Glutamatergic neuron (in vitro differentiated cells): ENCODE measurements at regions not wholly inside any gene's neighbourhood (a gene's known extent, or its start where the extent isn't known, plus 50 kb on each side); places are given as distances from the start of the nearest gene placed in this dataset.

Source experiments
- DNase-seq: peaks from one replicate; pipeline ENCODE4 v3.0.0; 2022
- H3K27ac Mint-ChIP-seq: one replicate; pipeline ENCODE4 v1.8.0; 2020; ENCODE audit warnings: mild to moderate bottlenecking, mixed read lengths, inconsistent platforms; ENCODE audit not compliant: unreplicated experiment
- H3K27me3 Mint-ChIP-seq: one replicate; pipeline ENCODE4 v1.8.0; 2020; ENCODE audit warnings: mild to moderate bottlenecking, moderate library complexity, mixed read lengths, inconsistent platforms; ENCODE audit not compliant: unreplicated experiment
- H3K36me3 Mint-ChIP-seq: one replicate; pipeline ENCODE4 v1.8.0; 2020; ENCODE audit warnings: mild to moderate bottlenecking, mixed read lengths, inconsistent platforms; ENCODE audit not compliant: unreplicated experiment
- H3K4me1 Mint-ChIP-seq: one replicate; pipeline ENCODE4 v1.8.0; 2020; ENCODE audit warnings: mild to moderate bottlenecking, low read depth, mixed read lengths, inconsistent platforms; ENCODE audit not compliant: unreplicated experiment
- H3K4me3 Mint-ChIP-seq: one replicate; pipeline ENCODE4 v1.8.0; 2020; ENCODE audit warnings: mild to moderate bottlenecking, mixed read lengths, inconsistent platforms; ENCODE audit not compliant: unreplicated experiment
- H3K9me3 Mint-ChIP-seq: one replicate; pipeline ENCODE4 v1.8.0; 2020; ENCODE audit warnings: mild to moderate bottlenecking, moderate library complexity, mixed read lengths, inconsistent platforms; ENCODE audit not compliant: unreplicated experiment
- CTCF ChIP-seq: fragments of 200-600 bp; sonication (generic); IDR thresholded peaks from one replicate; pipeline ENCODE4 v1.5.0; 2021; ENCODE audit not compliant: partially characterized antibody, unreplicated experiment

GRCh38 chr1:83706354-83706938 lies 292.5 kb downstream of the TTLL7 start:
- no peak for TF ChIP-seq CTCF
- no peak overlapping the region for H3K27ac Mint-ChIP-seq
- H3K9me3 Mint-ChIP-seq: peaks cover 2% of the 10 kb centered on the region
- H3K4me3 Mint-ChIP-seq: no peak overlapping the region
- H3K27me3 Mint-ChIP-seq: no peaks in the 10 kb centered on the region
- DNase-seq: no peak
- no peaks in the 10 kb centered on the region for H3K36me3 Mint-ChIP-seq
- H3K4me1 Mint-ChIP-seq: no peaks in the 10 kb centered on the region

- H3K36me3 Mint-ChIP-seq: no peaks in the 10 kb centered on the region
- no peak overlapping the region for H3K27ac Mint-ChIP-seq
- peaks cover 4% of the 10 kb centered on the region for H3K9me3 Mint-ChIP-seq
- no peaks in the 10 kb centered on the region for H3K27me3 Mint-ChIP-seq
- no peak for TF ChIP-seq CTCF
- H3K4me3 Mint-ChIP-seq: no peak overlapping the region
- no peak for DNase-seq
- H3K4me1 Mint-ChIP-seq: peaks cover 9% of the 10 kb centered on the region
Measured at GRCh38 chr1:83705091-83705490, 293.8 kb downstream of the TTLL7 start.

- DNase-seq: no peak
Measured at GRCh38 chr1:83704350-83704749, 294.6 kb downstream of the TTLL7 start.

GRCh38 chr1:83702356-83702755 lies 296.6 kb downstream of the TTLL7 start:
- Mint-ChIP-seq H3K4me1 (peaks cover 20% of the 10 kb centered on the region), H3K4me3 (no peak overlapping the region), H3K9me3 (peaks cover 6% of the 10 kb centered on the region), H3K27me3 (no peaks in the 10 kb centered on the region), H3K36me3 (peaks cover 4% of the 10 kb centered on the region), H3K27ac (no peak overlapping the region)
- DNase-seq: no peak
- no peak for TF ChIP-seq CTCF

More at GRCh38 chr1:83704350-83704749, 294.6 kb downstream of the TTLL7 start:
- no peak for TF ChIP-seq CTCF
- Mint-ChIP-seq H3K9me3 (peaks cover 4% of the 10 kb centered on the region), H3K36me3 (peaks cover 1% of the 10 kb centered on the region), H3K27ac (no peak overlapping the region), H3K4me1 (peaks cover 10% of the 10 kb centered on the region), H3K27me3 (no peaks in the 10 kb centered on the region), H3K4me3 (no peak overlapping the region)

- Mint-ChIP-seq H3K4me1 (peaks cover 26% of the 10 kb centered on the region), H3K27me3 (no peaks in the 10 kb centered on the region), H3K36me3 (peaks cover 4% of the 10 kb centered on the region), H3K9me3 (peaks cover 6% of the 10 kb centered on the region), H3K27ac (no peak overlapping the region), H3K4me3 (no peak overlapping the region)
- no peak for DNase-seq
- no peak for TF ChIP-seq CTCF
Measured at GRCh38 chr1:83701355-83701754, 297.6 kb downstream of the TTLL7 start.
